HCT116 (cell line): ENCODE measurements at regions not wholly inside any gene's neighbourhood (a gene's known extent, or its start where the extent isn't known, plus 50 kb on each side); places are given as distances from the start of the nearest gene placed in this dataset.

Experiments
- CBX3 ChIP-seq: IDR thresholded peaks from 2 replicates; pipeline ENCODE4 v1.6.1; 2012; ENCODE audit warnings: low read depth
- CTCF ChIP-seq, 3 experiments: fragments of 200-600 bp in 1 of 3; sonication (generic) in 1 of 3; IDR thresholded peaks in 2 of 3; conservative IDR thresholded peaks in 1 of 3; 2 replicates each; pipeline ENCODE4 v1.5.1; 2012 to 2017; ENCODE audit warnings: low read depth in 2 of 3, low read length in 2 of 3, antibody characterized with exemption in 1 of 3, borderline replicate concordance in 1 of 3, control low read depth in 1 of 3, mild to moderate bottlenecking in 1 of 3, mixed read lengths in 1 of 3, mixed run types in 1 of 3, moderate library complexity in 1 of 3; ENCODE audit not compliant: insufficient read depth in 1 of 3
- ELF1 ChIP-seq: IDR thresholded peaks from 2 replicates; pipeline ENCODE4 v1.6.1; 2012; ENCODE audit warnings: low read depth, borderline replicate concordance
- EZH2 ChIP-seq: fragments of 200-600 bp; sonication (generic); IDR thresholded peaks from 2 replicates; pipeline ENCODE4 v1.6.1; 2017; ENCODE audit warnings: antibody characterized with exemption, mixed run types
- MAX ChIP-seq: IDR thresholded peaks from 2 replicates; pipeline ENCODE4 v1.6.1; 2012
- POLR2A ChIP-seq: IDR thresholded peaks from 2 replicates; pipeline ENCODE4 v1.7.0; 2011; ENCODE audit warnings: borderline replicate concordance; ENCODE audit not compliant: insufficient read depth, insufficient read length; ENCODE audit errors: extremely low read depth
- POLR2AphosphoS5 ChIP-seq: IDR thresholded peaks from 2 replicates; pipeline ENCODE4 v1.6.1; 2011; ENCODE audit warnings: mild to moderate bottlenecking, low read depth, low read length, moderate library complexity
- RAD21 ChIP-seq: IDR thresholded peaks from 2 replicates; pipeline ENCODE4 v1.6.1; 2012; ENCODE audit warnings: low read depth, mild to moderate bottlenecking
- SIN3A ChIP-seq: IDR thresholded peaks from 2 replicates; pipeline ENCODE4 v1.6.1; 2012; ENCODE audit warnings: low read depth
- YY1 ChIP-seq: IDR thresholded peaks from 2 replicates; pipeline ENCODE4 v1.6.1; 2011; ENCODE audit warnings: low read length, low read depth, moderate library complexity, mild to moderate bottlenecking; ENCODE audit not compliant: insufficient replicate concordance; ENCODE audit errors: extremely low read depth
- ZNF274 ChIP-seq: fragments of 200-500 bp; sonication (Bioruptor generic); IDR thresholded peaks from 2 replicates; pipeline ENCODE4 v1.6.1; 2014; ENCODE audit warnings: mild to moderate bottlenecking, low read depth, low read length, inconsistent platforms

- no peak for TF ChIP-seq CTCF (IDR thresholded peaks at IDR 0.05 in 2 of 3, conservative IDR thresholded peaks at IDR 0.05 in 1 of 3; ENCODE audit: borderline replicate concordance in 1 of 3, insufficient read depth in 1 of 3, low read depth in 2 of 3, low read length in 2 of 3)
- no peak for TF ChIP-seq EZH2
- TF ChIP-seq RAD21: no peak
- no peak for TF ChIP-seq SIN3A
- no peak for TF ChIP-seq CBX3
- TF ChIP-seq MAX: no peak
- TF ChIP-seq POLR2A: no peak
- TF ChIP-seq YY1: no peak
- TF ChIP-seq ZNF274: no peak
- TF ChIP-seq ELF1: no peak
- no peak for TF ChIP-seq POLR2AphosphoS5
Observed at GRCh38 chr9:80143899-80144298, 572.1 kb downstream of the TLE4 start.
